Suprapubic skin (tissue), 4 donors: ENCODE measurements at regions not wholly inside any gene's neighbourhood (a gene's known extent, or its start where the extent isn't known, plus 50 kb on each side); places are given as distances from the start of the nearest gene placed in this dataset.

Experiments used
- EP300 ChIP-seq: sonication (generic); formaldehyde crosslinking; IDR thresholded peaks from one replicate; pipeline ENCODE4 v1.6.1; 2017; ENCODE audit warnings: antibody characterized with exemption
- POLR2A ChIP-seq, 2 donors: fragments of 450-650 bp; IDR thresholded peaks; one replicate each; pipeline ENCODE4 v1.6.1; 2017; ENCODE audit warnings: antibody characterized with exemption in 2 of 2, mild to moderate bottlenecking in 2 of 2, moderate library complexity in 2 of 2
- POLR2AphosphoS5 ChIP-seq, 3 donors: sonication (generic); formaldehyde crosslinking; IDR thresholded peaks; one replicate each; pipeline ENCODE4 v1.6.1; 2017; ENCODE audit warnings: antibody characterized with exemption in 3 of 3
- TF ChIP-seq, protein P1 (sequence below), 2 donors: fragments of 200-600 bp in 1 of 2; fragments of 450-650 bp in 1 of 2; sonication (generic) in 1 of 2; IDR thresholded peaks; one replicate each; pipeline ENCODE4 v1.5.1; 2016 to 2019; ENCODE audit warnings: antibody characterized with exemption in 2 of 2, mild to moderate bottlenecking in 1 of 2, moderate library complexity in 1 of 2

DNA sequence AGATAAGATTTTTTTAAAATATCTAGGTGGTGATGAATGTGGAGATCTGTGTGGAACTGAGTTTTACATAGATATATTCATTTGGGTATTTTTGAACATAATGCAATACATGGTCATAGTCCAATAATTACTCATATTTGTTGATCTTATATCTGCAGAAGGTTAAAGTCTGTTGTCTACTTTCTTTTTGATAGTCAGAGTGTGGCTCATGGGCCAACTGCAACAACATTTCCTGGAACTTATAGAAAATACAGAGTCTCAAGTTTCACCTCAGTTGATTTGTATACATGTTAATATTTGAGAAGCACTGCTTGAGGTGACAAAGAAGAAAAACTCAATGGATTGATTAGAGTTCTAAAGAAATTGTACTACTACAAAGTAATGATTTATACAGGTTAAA is 408.4 kb downstream of the ARAP2 start:
- TF ChIP-seq, protein P1, sequence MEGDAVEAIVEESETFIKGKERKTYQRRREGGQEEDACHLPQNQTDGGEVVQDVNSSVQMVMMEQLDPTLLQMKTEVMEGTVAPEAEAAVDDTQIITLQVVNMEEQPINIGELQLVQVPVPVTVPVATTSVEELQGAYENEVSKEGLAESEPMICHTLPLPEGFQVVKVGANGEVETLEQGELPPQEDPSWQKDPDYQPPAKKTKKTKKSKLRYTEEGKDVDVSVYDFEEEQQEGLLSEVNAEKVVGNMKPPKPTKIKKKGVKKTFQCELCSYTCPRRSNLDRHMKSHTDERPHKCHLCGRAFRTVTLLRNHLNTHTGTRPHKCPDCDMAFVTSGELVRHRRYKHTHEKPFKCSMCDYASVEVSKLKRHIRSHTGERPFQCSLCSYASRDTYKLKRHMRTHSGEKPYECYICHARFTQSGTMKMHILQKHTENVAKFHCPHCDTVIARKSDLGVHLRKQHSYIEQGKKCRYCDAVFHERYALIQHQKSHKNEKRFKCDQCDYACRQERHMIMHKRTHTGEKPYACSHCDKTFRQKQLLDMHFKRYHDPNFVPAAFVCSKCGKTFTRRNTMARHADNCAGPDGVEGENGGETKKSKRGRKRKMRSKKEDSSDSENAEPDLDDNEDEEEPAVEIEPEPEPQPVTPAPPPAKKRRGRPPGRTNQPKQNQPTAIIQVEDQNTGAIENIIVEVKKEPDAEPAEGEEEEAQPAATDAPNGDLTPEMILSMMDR (IDR thresholded peaks at IDR 0.05), result no peak
- TF ChIP-seq POLR2A (IDR thresholded peaks at IDR 0.05), result no peak
- no peak for TF ChIP-seq EP300
- TF ChIP-seq POLR2AphosphoS5 (IDR thresholded peaks at IDR 0.05), result no peak
